Liver (tissue), 8 donors: ENCODE measurements at regions not wholly inside any gene's neighbourhood (a gene's known extent, or its start where the extent isn't known, plus 50 kb on each side); places are given as distances from the start of the nearest gene placed in this dataset.

Experiments used
- DNase-seq: peaks from one replicate; pipeline ENCODE4 v3.0.0-alpha.2; 2017; ENCODE audit warnings: low spot score
- H3K27ac ChIP-seq, 2 donors: one replicate each; pipeline ENCODE4 v1.7.0; 2013; ENCODE audit warnings: inconsistent platforms in 2 of 2, low read length in 2 of 2, control low read depth in 1 of 2, low read depth in 1 of 2, mild to moderate bottlenecking in 1 of 2
- H3K27me3 ChIP-seq, 4 donors: one replicate each; pipeline versions ENCODE4 v1.6.1 to v1.7.0; 2013; ENCODE audit warnings: low read length in 3 of 4, inconsistent platforms in 1 of 4, mild to moderate bottlenecking in 1 of 4, moderate library complexity in 1 of 4; ENCODE audit not compliant: control insufficient read depth in 4 of 4, insufficient read depth in 4 of 4
- H3K36me3 ChIP-seq, 4 donors: one replicate each; pipeline versions ENCODE4 v1.6.1 to v1.7.0; 2013; ENCODE audit warnings: low read length in 3 of 4, mild to moderate bottlenecking in 3 of 4, low read depth in 1 of 4, moderate library complexity in 1 of 4; ENCODE audit not compliant: control insufficient read depth in 4 of 4, insufficient read depth in 3 of 4
- H3K4me1 ChIP-seq, 4 donors: one replicate each; pipeline versions ENCODE4 v1.6.1 to v1.7.0; 2013; ENCODE audit warnings: low read length in 3 of 4, mild to moderate bottlenecking in 3 of 4, moderate library complexity in 1 of 4; ENCODE audit not compliant: control insufficient read depth in 4 of 4, insufficient read depth in 4 of 4
- H3K4me3 ChIP-seq, 3 donors: one replicate each; pipeline versions ENCODE4 v1.6.1 to v1.7.0; 2013; ENCODE audit warnings: low read length in 3 of 3, control low read depth in 1 of 3, low read depth in 1 of 3, mild to moderate bottlenecking in 1 of 3
- H3K9ac ChIP-seq, 2 donors: one replicate each; pipeline ENCODE4 v1.7.0; 2013; ENCODE audit warnings: low read length in 2 of 2, mild to moderate bottlenecking in 2 of 2, moderate library complexity in 2 of 2, control low read depth in 1 of 2, low read depth in 1 of 2
- H3K9me3 ChIP-seq, 4 donors: one replicate each; pipeline versions ENCODE4 v1.6.1 to v1.7.0; 2013; ENCODE audit warnings: low read length in 3 of 4; ENCODE audit not compliant: control insufficient read depth in 4 of 4
- ATF3 ChIP-seq: IDR thresholded peaks from 2 replicates; pipeline ENCODE4 v1.6.1; 2016; ENCODE audit warnings: antibody characterized with exemption
- EGR1 ChIP-seq, 2 donors: IDR thresholded peaks; 2 replicates each; pipeline ENCODE4 v1.6.1; 2016 to 2018; ENCODE audit warnings: antibody characterized with exemption in 2 of 2, low read depth in 2 of 2
- FOXA1 ChIP-seq: IDR thresholded peaks from 2 replicates; pipeline ENCODE4 v1.6.1; 2016; ENCODE audit warnings: antibody characterized with exemption
- FOXA2 ChIP-seq: IDR thresholded peaks from 2 replicates; pipeline ENCODE4 v1.6.1; 2016; ENCODE audit warnings: antibody characterized with exemption
- GABPA ChIP-seq, 2 donors: IDR thresholded peaks in 1 of 2; conservative IDR thresholded peaks in 1 of 2; 2 replicates each; pipeline ENCODE4 v1.6.1; 2016; ENCODE audit warnings: antibody characterized with exemption in 2 of 2, mild to moderate bottlenecking in 1 of 2, moderate library complexity in 1 of 2
- HNF4A ChIP-seq, 2 donors: conservative IDR thresholded peaks; 2 replicates each; pipeline ENCODE4 v1.6.1; 2016; ENCODE audit warnings: antibody characterized with exemption in 2 of 2, mild to moderate bottlenecking in 2 of 2
- HNF4G ChIP-seq: IDR thresholded peaks from 2 replicates; pipeline ENCODE4 v1.6.1; 2016; ENCODE audit warnings: antibody characterized with exemption
- JUND ChIP-seq, 2 donors: IDR thresholded peaks; 2 replicates each; pipeline ENCODE4 v1.6.1; 2016; ENCODE audit warnings: antibody characterized with exemption in 2 of 2
- MAX ChIP-seq: IDR thresholded peaks from 2 replicates; pipeline ENCODE4 v1.6.1; 2016; ENCODE audit warnings: antibody characterized with exemption
- NR2F2 ChIP-seq: IDR thresholded peaks from 2 replicates; pipeline ENCODE4 v1.6.1; 2016; ENCODE audit warnings: antibody characterized with exemption
- RAD21 ChIP-seq, 2 donors: IDR thresholded peaks; 2 replicates each; pipeline ENCODE4 v1.6.1; 2016; ENCODE audit warnings: antibody characterized with exemption in 2 of 2, mild to moderate bottlenecking in 2 of 2
- RXRA ChIP-seq, 2 donors: IDR thresholded peaks; 2 replicates each; pipeline ENCODE4 v1.6.1; 2017 to 2018; ENCODE audit warnings: antibody characterized with exemption in 2 of 2, mild to moderate bottlenecking in 1 of 2
- SP1 ChIP-seq: IDR thresholded peaks from 2 replicates; pipeline ENCODE4 v1.6.1; 2018; ENCODE audit warnings: antibody characterized with exemption, mild to moderate bottlenecking
- TAF1 ChIP-seq: conservative IDR thresholded peaks from 2 replicates; pipeline ENCODE4 v1.6.1; 2016; ENCODE audit warnings: antibody characterized with exemption, mild to moderate bottlenecking
- YY1 ChIP-seq: IDR thresholded peaks from 2 replicates; pipeline ENCODE4 v1.6.1; 2016; ENCODE audit warnings: antibody characterized with exemption, mild to moderate bottlenecking
- WGBS: extraction: QIAGEN DNeasy Blood & Tissue Kit; methylation state at CpG from one replicate; pipeline ENCODE4 v1.1.7; 2013; 5-methylcytosine and 5-hydroxymethylcytosine counted together
- TF ChIP-seq, protein P1 (sequence below): fragments of 150-350 bp; IDR thresholded peaks from 2 replicates; pipeline ENCODE4 v1.5.1; 2017; ENCODE audit warnings: improper control_type of control experiment, low read depth, low read length; ENCODE audit not compliant: missing input control
- TF ChIP-seq, protein P2 (sequence below): IDR thresholded peaks from 2 replicates; pipeline ENCODE4 v1.6.1; 2016; ENCODE audit warnings: antibody characterized with exemption, mild to moderate bottlenecking
- TF ChIP-seq, protein P3 (sequence below): IDR thresholded peaks from 2 replicates; pipeline ENCODE4 v1.6.1; 2016; ENCODE audit warnings: antibody characterized with exemption
- donor health status: healthy.
- donor health status: healthy.
- donor health status: healthy.
- donor health status: healthy.
- donor health status: healthy.

- Histone ChIP-seq H3K27ac (no peak overlapping the region), H3K36me3 (no peaks in the 10 kb centered on the region), H3K27me3 (no peaks in the 10 kb centered on the region), H3K4me3 (no peak overlapping the region), H3K9me3 (no peaks in the 10 kb centered on the region), H3K4me1 (peaks cover 0 to 3% (median 0%) of the 10 kb centered on the region in 4 donors), H3K9ac (no peak overlapping the region)
- DNase-seq: no peak
- no peak for TF ChIP-seq GABPA (IDR thresholded peaks at IDR 0.05 in 1 of 2, conservative IDR thresholded peaks at IDR 0.05 in 1 of 2)
- TF ChIP-seq, protein P1, sequence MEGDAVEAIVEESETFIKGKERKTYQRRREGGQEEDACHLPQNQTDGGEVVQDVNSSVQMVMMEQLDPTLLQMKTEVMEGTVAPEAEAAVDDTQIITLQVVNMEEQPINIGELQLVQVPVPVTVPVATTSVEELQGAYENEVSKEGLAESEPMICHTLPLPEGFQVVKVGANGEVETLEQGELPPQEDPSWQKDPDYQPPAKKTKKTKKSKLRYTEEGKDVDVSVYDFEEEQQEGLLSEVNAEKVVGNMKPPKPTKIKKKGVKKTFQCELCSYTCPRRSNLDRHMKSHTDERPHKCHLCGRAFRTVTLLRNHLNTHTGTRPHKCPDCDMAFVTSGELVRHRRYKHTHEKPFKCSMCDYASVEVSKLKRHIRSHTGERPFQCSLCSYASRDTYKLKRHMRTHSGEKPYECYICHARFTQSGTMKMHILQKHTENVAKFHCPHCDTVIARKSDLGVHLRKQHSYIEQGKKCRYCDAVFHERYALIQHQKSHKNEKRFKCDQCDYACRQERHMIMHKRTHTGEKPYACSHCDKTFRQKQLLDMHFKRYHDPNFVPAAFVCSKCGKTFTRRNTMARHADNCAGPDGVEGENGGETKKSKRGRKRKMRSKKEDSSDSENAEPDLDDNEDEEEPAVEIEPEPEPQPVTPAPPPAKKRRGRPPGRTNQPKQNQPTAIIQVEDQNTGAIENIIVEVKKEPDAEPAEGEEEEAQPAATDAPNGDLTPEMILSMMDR: no peak
These were observed 63.2 kb upstream of the NOCT start for GRCh38 chr4:138952411-138952810.

GRCh38 chr4:138951764-138952163 lies 63.8 kb upstream of the NOCT start:
- TF ChIP-seq HNF4G (no peak), NR2F2 (no peak), HNF4A (conservative IDR thresholded peaks at IDR 0.05) (no peak), ATF3 (no peak), YY1 (no peak), SP1 (no peak), GABPA (IDR thresholded peaks at IDR 0.05 in 1 of 2, conservative IDR thresholded peaks at IDR 0.05 in 1 of 2) (no peak), FOXA1 (no peak), RXRA (IDR thresholded peaks at IDR 0.05) (no peak), EGR1 (IDR thresholded peaks at IDR 0.05; ENCODE audit: low read depth in 2 of 2) (no peak), FOXA2 (no peak), JUND (IDR thresholded peaks at IDR 0.05) (no peak), TAF1 (no peak), RAD21 (IDR thresholded peaks at IDR 0.05) (no peak), MAX (no peak)
- TF ChIP-seq, protein P2, sequence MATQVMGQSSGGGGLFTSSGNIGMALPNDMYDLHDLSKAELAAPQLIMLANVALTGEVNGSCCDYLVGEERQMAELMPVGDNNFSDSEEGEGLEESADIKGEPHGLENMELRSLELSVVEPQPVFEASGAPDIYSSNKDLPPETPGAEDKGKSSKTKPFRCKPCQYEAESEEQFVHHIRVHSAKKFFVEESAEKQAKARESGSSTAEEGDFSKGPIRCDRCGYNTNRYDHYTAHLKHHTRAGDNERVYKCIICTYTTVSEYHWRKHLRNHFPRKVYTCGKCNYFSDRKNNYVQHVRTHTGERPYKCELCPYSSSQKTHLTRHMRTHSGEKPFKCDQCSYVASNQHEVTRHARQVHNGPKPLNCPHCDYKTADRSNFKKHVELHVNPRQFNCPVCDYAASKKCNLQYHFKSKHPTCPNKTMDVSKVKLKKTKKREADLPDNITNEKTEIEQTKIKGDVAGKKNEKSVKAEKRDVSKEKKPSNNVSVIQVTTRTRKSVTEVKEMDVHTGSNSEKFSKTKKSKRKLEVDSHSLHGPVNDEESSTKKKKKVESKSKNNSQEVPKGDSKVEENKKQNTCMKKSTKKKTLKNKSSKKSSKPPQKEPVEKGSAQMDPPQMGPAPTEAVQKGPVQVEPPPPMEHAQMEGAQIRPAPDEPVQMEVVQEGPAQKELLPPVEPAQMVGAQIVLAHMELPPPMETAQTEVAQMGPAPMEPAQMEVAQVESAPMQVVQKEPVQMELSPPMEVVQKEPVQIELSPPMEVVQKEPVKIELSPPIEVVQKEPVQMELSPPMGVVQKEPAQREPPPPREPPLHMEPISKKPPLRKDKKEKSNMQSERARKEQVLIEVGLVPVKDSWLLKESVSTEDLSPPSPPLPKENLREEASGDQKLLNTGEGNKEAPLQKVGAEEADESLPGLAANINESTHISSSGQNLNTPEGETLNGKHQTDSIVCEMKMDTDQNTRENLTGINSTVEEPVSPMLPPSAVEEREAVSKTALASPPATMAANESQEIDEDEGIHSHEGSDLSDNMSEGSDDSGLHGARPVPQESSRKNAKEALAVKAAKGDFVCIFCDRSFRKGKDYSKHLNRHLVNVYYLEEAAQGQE: no peak
- TF ChIP-seq, protein P3, sequence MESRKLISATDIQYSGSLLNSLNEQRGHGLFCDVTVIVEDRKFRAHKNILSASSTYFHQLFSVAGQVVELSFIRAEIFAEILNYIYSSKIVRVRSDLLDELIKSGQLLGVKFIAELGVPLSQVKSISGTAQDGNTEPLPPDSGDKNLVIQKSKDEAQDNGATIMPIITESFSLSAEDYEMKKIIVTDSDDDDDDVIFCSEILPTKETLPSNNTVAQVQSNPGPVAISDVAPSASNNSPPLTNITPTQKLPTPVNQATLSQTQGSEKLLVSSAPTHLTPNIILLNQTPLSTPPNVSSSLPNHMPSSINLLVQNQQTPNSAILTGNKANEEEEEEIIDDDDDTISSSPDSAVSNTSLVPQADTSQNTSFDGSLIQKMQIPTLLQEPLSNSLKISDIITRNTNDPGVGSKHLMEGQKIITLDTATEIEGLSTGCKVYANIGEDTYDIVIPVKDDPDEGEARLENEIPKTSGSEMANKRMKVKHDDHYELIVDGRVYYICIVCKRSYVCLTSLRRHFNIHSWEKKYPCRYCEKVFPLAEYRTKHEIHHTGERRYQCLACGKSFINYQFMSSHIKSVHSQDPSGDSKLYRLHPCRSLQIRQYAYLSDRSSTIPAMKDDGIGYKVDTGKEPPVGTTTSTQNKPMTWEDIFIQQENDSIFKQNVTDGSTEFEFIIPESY: no peak
- TF ChIP-seq, protein P1: no peak
- WGBS: 65% methylated on average over 1 of the region's 1 CpG
- H3K36me3 ChIP-seq: no peaks in the 10 kb centered on the region
- DNase-seq: no peak
- H3K4me1 ChIP-seq: peaks cover 0 to 3% (median 0%) of the 10 kb centered on the region in 4 donors
- no peak overlapping the region for H3K9ac ChIP-seq
- no peak overlapping the region for H3K4me3 ChIP-seq
- no peaks in the 10 kb centered on the region for H3K27me3 ChIP-seq
- H3K27ac ChIP-seq: no peak overlapping the region
- no peaks in the 10 kb centered on the region for H3K9me3 ChIP-seq
